Mesendoderm (in vitro differentiated cells): ENCODE measurements at regions not wholly inside any gene's neighbourhood (a gene's known extent, or its start where the extent isn't known, plus 50 kb on each side); places are given as distances from the start of the nearest gene placed in this dataset.

Experiments used
- DNase-seq: peaks from one replicate; pipeline ENCODE4 v3.0.0; 2013
- H2AK5ac ChIP-seq: 2 replicates; pipeline ENCODE4 v1.6.1; 2013; ENCODE audit warnings: low read length, inconsistent platforms
- H2BK120ac ChIP-seq: 2 replicates; pipeline ENCODE4 v1.6.1; 2013; ENCODE audit warnings: low read depth, mild to moderate bottlenecking, low read length, moderate library complexity, mixed read lengths
- H2BK15ac ChIP-seq: replicated peaks from 2 replicates; pipeline ENCODE4 v1.6.1; 2013; ENCODE audit warnings: low read depth, mild to moderate bottlenecking, moderate library complexity
- H2BK5ac ChIP-seq: 2 replicates; pipeline ENCODE4 v1.6.1; 2013; ENCODE audit warnings: low read length, inconsistent platforms
- H3K18ac ChIP-seq: 2 replicates; pipeline ENCODE4 v1.6.1; 2013; ENCODE audit warnings: mild to moderate bottlenecking, low read length, mixed read lengths
- H3K23ac ChIP-seq: one replicate; pipeline ENCODE4 v1.6.1; 2013; ENCODE audit warnings: low read length
- H3K27ac ChIP-seq: 2 replicates; pipeline ENCODE4 v1.5.1; 2013; ENCODE audit warnings: low read depth, mild to moderate bottlenecking, inconsistent platforms, low read length, moderate library complexity
- H3K27me3 ChIP-seq: 2 replicates; pipeline ENCODE4 v1.6.1; 2013; ENCODE audit warnings: low read length, control low read depth, mild to moderate bottlenecking, inconsistent platforms; ENCODE audit not compliant: insufficient read depth, poor library complexity
- H3K36me3 ChIP-seq: 2 replicates; pipeline ENCODE4 v1.6.1; 2013; ENCODE audit warnings: low read length, inconsistent platforms; ENCODE audit not compliant: control insufficient read depth, insufficient read depth
- H3K4ac ChIP-seq: one replicate; pipeline ENCODE4 v1.6.1; 2013; ENCODE audit warnings: low read depth, mild to moderate bottlenecking, low read length, moderate library complexity
- H3K4me1 ChIP-seq: 2 replicates; pipeline ENCODE4 v1.6.1; 2013; ENCODE audit warnings: low read depth, low read length, inconsistent platforms; ENCODE audit not compliant: control insufficient read depth
- H3K4me2 ChIP-seq: 2 replicates; pipeline ENCODE4 v1.6.1; 2013; ENCODE audit warnings: low read length
- H3K4me3 ChIP-seq: 2 replicates; pipeline ENCODE4 v1.5.1; 2013; ENCODE audit warnings: mild to moderate bottlenecking, low read length
- H3K56ac ChIP-seq: one replicate; pipeline ENCODE4 v1.6.1; 2013; ENCODE audit warnings: low read length
- H3K79me1 ChIP-seq: 2 replicates; pipeline ENCODE4 v1.6.1; 2013; ENCODE audit warnings: low read length, inconsistent platforms
- H3K79me2 ChIP-seq: 2 replicates; pipeline ENCODE4 v1.6.1; 2013; ENCODE audit warnings: mild to moderate bottlenecking, low read length; ENCODE audit not compliant: control insufficient read depth, insufficient read depth
- H3K9ac ChIP-seq: 2 replicates; pipeline ENCODE4 v1.6.1; 2013; ENCODE audit warnings: low read length, inconsistent platforms
- H4K5ac ChIP-seq: one replicate; pipeline ENCODE4 v1.6.1; 2013; ENCODE audit warnings: low read length
- H4K8ac ChIP-seq: one replicate; pipeline ENCODE4 v1.6.1; 2013; ENCODE audit warnings: low read depth, mild to moderate bottlenecking, control low read depth, low read length, moderate library complexity
- WGBS: extraction: QIAGEN DNeasy Blood & Tissue Kit; methylation state at CpG from one replicate; pipeline ENCODE4 v1.1.7; 2013; ENCODE audit warnings: low lambda C conversion rate, missing lambda C conversion rate; ENCODE audit not compliant: insufficient coverage; ENCODE audit errors: extremely low coverage; 5-methylcytosine and 5-hydroxymethylcytosine counted together

GRCh38 chr3:180138871-180139270, 102.1 kb upstream of the PEX5L start:
- Histone ChIP-seq H4K5ac (no peak overlapping the region), H3K79me1 (no peaks in the 10 kb centered on the region), H3K9ac (no peak overlapping the region), H3K4ac (no peak overlapping the region), H3K27ac (no peak overlapping the region), H3K27me3 (no peaks in the 10 kb centered on the region), H3K18ac (no peak overlapping the region), H3K56ac (no peak overlapping the region), H4K8ac (no peak overlapping the region), H3K4me2 (no peak overlapping the region), H2BK15ac (no peak overlapping the region), H3K36me3 (no peaks in the 10 kb centered on the region), H3K4me1 (no peaks in the 10 kb centered on the region), H2BK120ac (no peak overlapping the region), H2BK5ac (no peak overlapping the region), H3K4me3 (no peak overlapping the region), H2AK5ac (no peak overlapping the region), H3K79me2 (no peaks in the 10 kb centered on the region), H3K23ac (no peak overlapping the region)
- no peak for DNase-seq
- no CpG with 5 or more reads among the region's 3 CpGs for WGBS

GRCh38 chr3:180142041-180142440, 105.3 kb upstream of the PEX5L start:
- H3K79me2 ChIP-seq: no peaks in the 10 kb centered on the region
- no peaks in the 10 kb centered on the region for H3K27me3 ChIP-seq
- H3K27ac ChIP-seq: no peak overlapping the region
- no peak overlapping the region for H2BK5ac ChIP-seq
- no peak overlapping the region for H4K5ac ChIP-seq
- H4K8ac ChIP-seq: no peak overlapping the region
- no peaks in the 10 kb centered on the region for H3K4me1 ChIP-seq
- no peak overlapping the region for H3K4me3 ChIP-seq
- H2BK15ac ChIP-seq: no peak overlapping the region
- no peak overlapping the region for H3K4me2 ChIP-seq
- H2AK5ac ChIP-seq: no peak overlapping the region
- no peak overlapping the region for H2BK120ac ChIP-seq
- H3K18ac ChIP-seq: no peak overlapping the region
- no peak overlapping the region for H3K4ac ChIP-seq
- no peaks in the 10 kb centered on the region for H3K79me1 ChIP-seq
- H3K56ac ChIP-seq: no peak overlapping the region
- DNase-seq: no peak
- no peak overlapping the region for H3K9ac ChIP-seq
- H3K36me3 ChIP-seq: no peaks in the 10 kb centered on the region
- H3K23ac ChIP-seq: no peak overlapping the region
- WGBS: no CpG with 5 or more reads among the region's 2 CpGs

DNA sequence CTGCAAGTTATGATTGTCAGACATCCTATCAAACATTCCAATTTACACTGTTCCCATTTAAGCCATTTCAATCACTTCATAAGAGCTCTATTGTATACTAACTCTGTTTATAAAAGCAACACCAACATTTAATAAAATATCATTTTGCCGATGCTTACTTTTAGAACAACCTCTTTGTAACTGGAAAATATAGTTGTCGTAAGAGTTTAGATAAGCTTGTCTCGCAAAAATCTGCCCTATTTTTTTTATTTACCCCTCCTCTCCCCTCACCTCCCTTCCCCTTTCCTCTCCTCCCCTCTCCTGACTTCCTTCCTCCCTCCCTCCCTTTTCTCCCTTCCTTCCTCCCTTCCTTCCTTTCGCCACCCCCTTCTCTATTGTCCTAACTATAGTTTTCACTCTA, 105.7 kb upstream of the PEX5L start:
- no peak overlapping the region for H4K8ac ChIP-seq
- no peaks in the 10 kb centered on the region for H3K79me1 ChIP-seq
- no peak for DNase-seq
- no peak overlapping the region for H3K56ac ChIP-seq
- H3K9ac ChIP-seq: no peak overlapping the region
- H2BK15ac ChIP-seq: no peak overlapping the region
- no peak overlapping the region for H2AK5ac ChIP-seq
- 83% methylated on average over 1 of the region's 4 CpGs for WGBS
- no peaks in the 10 kb centered on the region for H3K79me2 ChIP-seq
- no peak overlapping the region for H3K23ac ChIP-seq
- H3K4me3 ChIP-seq: no peak overlapping the region
- H3K4me1 ChIP-seq: no peaks in the 10 kb centered on the region
- H2BK120ac ChIP-seq: no peak overlapping the region
- no peak overlapping the region for H3K18ac ChIP-seq
- no peak overlapping the region for H4K5ac ChIP-seq
- no peak overlapping the region for H2BK5ac ChIP-seq
- H3K27me3 ChIP-seq: no peaks in the 10 kb centered on the region
- no peak overlapping the region for H3K4me2 ChIP-seq
- no peak overlapping the region for H3K4ac ChIP-seq
- no peaks in the 10 kb centered on the region for H3K36me3 ChIP-seq
- H3K27ac ChIP-seq: no peak overlapping the region

GRCh38 chr3:180161770-180162169, 125.0 kb upstream of the PEX5L start:
- Histone ChIP-seq H3K18ac (no peak overlapping the region), H4K8ac (no peak overlapping the region), H3K27ac (no peak overlapping the region), H3K27me3 (no peaks in the 10 kb centered on the region), H3K9ac (no peak overlapping the region), H3K79me1 (no peaks in the 10 kb centered on the region), H4K5ac (no peak overlapping the region), H3K4me1 (no peaks in the 10 kb centered on the region), H2BK15ac (no peak overlapping the region), H3K23ac (no peak overlapping the region), H3K56ac (no peak overlapping the region), H2AK5ac (no peak overlapping the region), H3K36me3 (no peaks in the 10 kb centered on the region), H2BK120ac (no peak overlapping the region), H3K4me2 (no peak overlapping the region), H2BK5ac (no peak overlapping the region), H3K4me3 (no peak overlapping the region), H3K4ac (no peak overlapping the region), H3K79me2 (no peaks in the 10 kb centered on the region)
- DNase-seq: no peak
- WGBS: no CpG with 5 or more reads among the region's 9 CpGs

DNA sequence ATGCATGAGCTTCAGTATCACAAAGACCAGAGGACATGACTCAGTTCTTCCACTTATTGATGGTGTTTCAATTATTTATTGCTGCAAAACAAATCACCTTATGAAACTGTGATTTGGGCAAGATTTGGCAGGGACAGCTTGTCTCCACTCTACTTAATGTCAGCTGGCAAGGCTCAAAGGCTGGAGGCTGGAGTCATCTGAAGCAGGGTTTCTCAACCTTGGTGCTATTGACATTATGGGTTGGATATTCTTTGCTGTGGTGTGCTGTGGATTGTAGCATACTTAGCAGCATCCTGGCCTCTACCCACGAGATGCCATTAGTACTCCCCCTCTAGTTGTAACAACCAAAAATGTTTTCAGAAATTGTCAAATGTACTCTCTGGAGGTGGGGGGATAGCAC, 138.8 kb upstream of the PEX5L start:
- H3K27ac ChIP-seq: no peak overlapping the region
- H2BK5ac ChIP-seq: no peak overlapping the region
- no peak for DNase-seq
- no peak overlapping the region for H3K9ac ChIP-seq
- H3K18ac ChIP-seq: no peak overlapping the region
- H3K56ac ChIP-seq: no peak overlapping the region
- H4K8ac ChIP-seq: no peak overlapping the region
- H3K4me1 ChIP-seq: no peaks in the 10 kb centered on the region
- H2AK5ac ChIP-seq: no peak overlapping the region
- H3K79me1 ChIP-seq: no peaks in the 10 kb centered on the region
- H3K36me3 ChIP-seq: no peaks in the 10 kb centered on the region
- no peak overlapping the region for H3K23ac ChIP-seq
- H3K4ac ChIP-seq: no peak overlapping the region
- no peak overlapping the region for H4K5ac ChIP-seq
- no peaks in the 10 kb centered on the region for H3K27me3 ChIP-seq
- H3K4me2 ChIP-seq: no peak overlapping the region
- H3K79me2 ChIP-seq: no peaks in the 10 kb centered on the region
- no CpG with 5 or more reads among the region's 1 CpG for WGBS
- no peak overlapping the region for H2BK15ac ChIP-seq
- no peak overlapping the region for H3K4me3 ChIP-seq
- no peak overlapping the region for H2BK120ac ChIP-seq

GRCh38 chr3:180176059-180176458, 139.3 kb upstream of the PEX5L start:
- Histone ChIP-seq H2BK5ac (no peak overlapping the region), H3K18ac (no peak overlapping the region), H3K23ac (no peak overlapping the region), H3K4me2 (no peak overlapping the region), H2BK15ac (no peak overlapping the region), H4K5ac (no peak overlapping the region), H3K79me2 (no peaks in the 10 kb centered on the region), H3K27ac (no peak overlapping the region), H4K8ac (no peak overlapping the region), H3K4me1 (no peaks in the 10 kb centered on the region), H3K36me3 (no peaks in the 10 kb centered on the region), H3K56ac (no peak overlapping the region), H3K4ac (no peak overlapping the region), H2BK120ac (no peak overlapping the region), H2AK5ac (no peak overlapping the region), H3K9ac (no peak overlapping the region), H3K4me3 (no peak overlapping the region), H3K27me3 (no peaks in the 10 kb centered on the region), H3K79me1 (no peaks in the 10 kb centered on the region)
- no CpG with 5 or more reads among the region's 3 CpGs for WGBS
- no peak for DNase-seq
